ENCODE measurements at regions not wholly inside any gene's neighbourhood (a gene's known extent, or its start where the extent isn't known, plus 50 kb on each side); places are given as distances from the start of the nearest gene placed in this dataset.

DNA sequence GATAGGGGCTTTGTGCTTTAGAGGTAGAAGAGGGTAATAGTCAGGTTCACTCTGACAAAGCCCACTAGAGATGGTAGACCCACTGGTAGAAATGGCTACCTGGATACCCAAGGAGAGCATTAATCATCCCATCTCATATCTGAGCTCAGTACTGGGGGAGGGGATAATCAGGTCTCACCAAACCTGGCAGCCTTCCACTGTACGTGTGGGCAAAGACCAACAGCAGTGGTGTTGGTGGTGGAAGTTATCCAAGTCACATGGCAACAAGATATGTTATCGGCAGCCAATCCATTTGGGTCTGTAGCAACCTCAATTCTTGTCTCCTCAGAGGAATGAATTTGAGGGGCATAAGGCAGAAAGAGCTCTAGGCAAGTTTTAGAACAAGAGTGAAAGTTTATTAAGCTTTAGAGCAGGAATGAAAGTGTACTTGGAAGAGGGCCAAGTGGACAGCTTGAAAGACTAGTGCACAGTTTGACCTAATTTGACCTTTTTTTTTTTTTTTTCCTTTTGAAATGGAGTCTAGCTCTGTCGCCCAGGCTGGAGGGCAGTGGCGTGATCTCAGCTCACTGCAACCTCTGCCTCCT lies 67.0 kb upstream of the CXCL13 start:
- DNase-seq = peak; percentile 33
